Ascending aorta (tissue), 2 donors: ENCODE measurements at regions not wholly inside any gene's neighbourhood (a gene's known extent, or its start where the extent isn't known, plus 50 kb on each side); places are given as distances from the start of the nearest gene placed in this dataset.

Experiments used
- DNase-seq, 2 donors: peaks; one replicate each; pipeline ENCODE4 v3.0.0-alpha.2; 2019; ENCODE audit warnings: low spot score in 2 of 2
- H3K27ac ChIP-seq, 2 donors: fragments of 200-600 bp; sonication (generic); one replicate each; pipeline ENCODE4 v1.5.1; 2016 to 2017; ENCODE audit warnings: mild to moderate bottlenecking in 1 of 2
- H3K27me3 ChIP-seq: fragments of 200-600 bp; sonication (generic); one replicate; pipeline ENCODE4 v1.5.1; 2017
- H3K36me3 ChIP-seq, 2 donors: fragments of 200-600 bp; sonication (generic); one replicate each; pipeline ENCODE4 v1.5.1; 2016
- H3K4me1 ChIP-seq, 2 donors: fragments of 200-600 bp; sonication (generic); one replicate each; pipeline ENCODE4 v1.5.1; 2016 to 2017; ENCODE audit warnings: mild to moderate bottlenecking in 1 of 2
- H3K4me3 ChIP-seq, 2 donors: fragments of 200-600 bp; sonication (generic); one replicate each; pipeline ENCODE4 v1.5.1; 2016 to 2017; ENCODE audit warnings: mild to moderate bottlenecking in 1 of 2
- H3K9me3 ChIP-seq, 2 donors: fragments of 200-600 bp; sonication (generic); one replicate each; pipeline ENCODE4 v1.5.1; 2016
- CTCF ChIP-seq, 3 experiments: fragments of 200-600 bp in 2 of 3; fragments of 450-650 bp in 1 of 3; sonication (generic) in 2 of 3; IDR thresholded peaks; one replicate each; pipeline ENCODE4 v1.5.1; 2016 to 2019; ENCODE audit warnings: antibody characterized with exemption in 3 of 3, mild to moderate bottlenecking in 1 of 3, moderate library complexity in 1 of 3
- intact Hi-C: fragments of 100-400 bp; cut with DNase I; formaldehyde crosslinking; loops from one replicate; pipeline ENCODE4 v1.15.1; 2023

GRCh38 chr7:155178096-155178495, 108.0 kb downstream of the HTR5A start:
- Histone ChIP-seq H3K36me3 (no peaks in the 10 kb centered on the region), H3K27ac (no peak overlapping the region), H3K27me3 (no peaks in the 10 kb centered on the region), H3K4me1 (no peaks in the 10 kb centered on the region), H3K9me3 (no peaks in the 10 kb centered on the region), H3K4me3 (no peak overlapping the region)
- no peak for DNase-seq
- intact Hi-C loops: no loop called here
- no peak for TF ChIP-seq CTCF (IDR thresholded peaks at IDR 0.05)

- H3K27ac ChIP-seq: no peak overlapping the region
- intact Hi-C loops: no loop called here
- peaks cover 0 to 17% of the 10 kb centered on the region in 2 donors for H3K9me3 ChIP-seq
- peak in 1 of 2 donors; percentile 7 for DNase-seq
- H3K36me3 ChIP-seq: no peaks in the 10 kb centered on the region
- no peaks in the 10 kb centered on the region for H3K4me1 ChIP-seq
- H3K4me3 ChIP-seq: no peak overlapping the region
- no peaks in the 10 kb centered on the region for H3K27me3 ChIP-seq
- no peak for TF ChIP-seq CTCF (IDR thresholded peaks at IDR 0.05)
Observed at GRCh38 chr7:155181768-155182167, 111.6 kb downstream of the HTR5A start.

GRCh38 chr7:155182406-155182970, 112.4 kb downstream of the HTR5A start:
- no peak for TF ChIP-seq CTCF (IDR thresholded peaks at IDR 0.05)
- Histone ChIP-seq H3K9me3 (peaks cover 0 to 17% of the 10 kb centered on the region in 2 donors), H3K27ac (no peak overlapping the region), H3K4me1 (no peaks in the 10 kb centered on the region), H3K27me3 (no peaks in the 10 kb centered on the region), H3K36me3 (no peaks in the 10 kb centered on the region), H3K4me3 (no peak overlapping the region)
- intact Hi-C loops: no loop called here
- DNase-seq: peak in 1 of 2 donors; percentile 39

GRCh38 chr7:155183655-155184054, 113.5 kb downstream of the HTR5A start:
- Histone ChIP-seq H3K9me3 (peaks cover 0 to 17% of the 10 kb centered on the region in 2 donors), H3K27me3 (no peaks in the 10 kb centered on the region), H3K4me3 (no peak overlapping the region), H3K27ac (no peak overlapping the region), H3K36me3 (no peaks in the 10 kb centered on the region), H3K4me1 (no peaks in the 10 kb centered on the region)
- intact Hi-C loops: no loop called here
- no peak for DNase-seq
- no peak for TF ChIP-seq CTCF (IDR thresholded peaks at IDR 0.05)

GRCh38 chr7:155184923-155185322, 112.8 kb upstream of the INSIG1 start:
- no peaks in the 10 kb centered on the region for H3K36me3 ChIP-seq
- H3K4me3 ChIP-seq: no peak overlapping the region
- intact Hi-C loops: no loop called here
- TF ChIP-seq CTCF (IDR thresholded peaks at IDR 0.05): no peak
- H3K27ac ChIP-seq: no peak overlapping the region
- no peak for DNase-seq
- H3K9me3 ChIP-seq: peaks cover 0 to 17% of the 10 kb centered on the region in 2 donors
- no peaks in the 10 kb centered on the region for H3K27me3 ChIP-seq
- no peaks in the 10 kb centered on the region for H3K4me1 ChIP-seq
